ENCODE measurements at regions not wholly inside any gene's neighbourhood (a gene's known extent, or its start where the extent isn't known, plus 50 kb on each side); places are given as distances from the start of the nearest gene placed in this dataset.

DNA sequence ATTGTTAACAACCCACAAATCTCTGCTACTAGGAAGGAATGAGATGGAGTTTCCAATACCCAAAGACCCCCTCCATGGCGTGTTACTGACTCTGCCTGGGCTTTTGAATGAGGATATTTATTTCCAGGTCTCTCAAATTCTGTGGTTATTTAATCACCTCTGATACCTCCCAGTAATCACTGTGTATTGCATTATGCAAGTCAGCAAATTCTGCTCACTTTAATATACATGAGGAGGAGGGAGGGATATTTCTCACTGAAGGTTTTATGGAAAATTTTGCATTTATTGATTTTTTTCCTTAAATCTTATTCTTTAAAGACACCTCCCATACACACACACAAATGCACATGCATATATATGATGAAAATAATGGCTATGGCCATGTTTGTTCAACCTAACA lies 962.9 kb downstream of the VRK1 start:
- TF ChIP-seq, protein P1, sequence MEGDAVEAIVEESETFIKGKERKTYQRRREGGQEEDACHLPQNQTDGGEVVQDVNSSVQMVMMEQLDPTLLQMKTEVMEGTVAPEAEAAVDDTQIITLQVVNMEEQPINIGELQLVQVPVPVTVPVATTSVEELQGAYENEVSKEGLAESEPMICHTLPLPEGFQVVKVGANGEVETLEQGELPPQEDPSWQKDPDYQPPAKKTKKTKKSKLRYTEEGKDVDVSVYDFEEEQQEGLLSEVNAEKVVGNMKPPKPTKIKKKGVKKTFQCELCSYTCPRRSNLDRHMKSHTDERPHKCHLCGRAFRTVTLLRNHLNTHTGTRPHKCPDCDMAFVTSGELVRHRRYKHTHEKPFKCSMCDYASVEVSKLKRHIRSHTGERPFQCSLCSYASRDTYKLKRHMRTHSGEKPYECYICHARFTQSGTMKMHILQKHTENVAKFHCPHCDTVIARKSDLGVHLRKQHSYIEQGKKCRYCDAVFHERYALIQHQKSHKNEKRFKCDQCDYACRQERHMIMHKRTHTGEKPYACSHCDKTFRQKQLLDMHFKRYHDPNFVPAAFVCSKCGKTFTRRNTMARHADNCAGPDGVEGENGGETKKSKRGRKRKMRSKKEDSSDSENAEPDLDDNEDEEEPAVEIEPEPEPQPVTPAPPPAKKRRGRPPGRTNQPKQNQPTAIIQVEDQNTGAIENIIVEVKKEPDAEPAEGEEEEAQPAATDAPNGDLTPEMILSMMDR (IDR thresholded peaks at IDR 0.05; ENCODE audit: insufficient read depth, low read length), result no peak
- no peak for TF ChIP-seq POLR2AphosphoS5 (IDR thresholded peaks at IDR 0.05; ENCODE audit: low read depth)
